ENCODE measurements at regions not wholly inside any gene's neighbourhood (a gene's known extent, or its start where the extent isn't known, plus 50 kb on each side); places are given as distances from the start of the nearest gene placed in this dataset.

DNA sequence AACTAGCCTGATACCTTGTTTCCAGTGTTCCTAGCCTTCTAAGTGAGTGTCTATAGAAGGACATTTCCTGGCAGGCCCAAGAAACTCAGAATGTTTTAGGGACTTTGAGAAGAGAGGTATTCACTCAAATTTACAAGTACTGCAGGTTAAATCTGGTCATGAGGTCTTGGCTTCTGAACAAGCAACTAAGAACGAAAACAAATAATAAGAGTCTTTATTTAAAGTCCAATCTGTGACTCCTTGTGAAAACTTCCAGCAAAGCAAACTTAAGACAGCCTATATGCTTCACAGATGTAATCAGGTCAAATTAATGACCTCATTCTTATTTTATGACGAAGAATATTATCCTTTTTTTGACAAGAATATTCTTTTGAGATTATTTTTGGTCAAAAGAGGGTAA, 79.4 kb upstream of the PRSS16 start:
- CTCF ChIA-PET, result no interaction called here

More for the DNA sequence above, 79.4 kb upstream of the PRSS16 start:
- H3K56ac ChIP-seq (ENCODE audit: extremely low read depth, insufficient read depth, low read length), result peak overlapping the region; percentile 60; the same call in 1 of the 2 replicates
- peak overlapping the region; percentile 72; the same call in 1 of the 2 replicates for H2AK5ac ChIP-seq (ENCODE audit: low read depth, low read length)
- POLR2A ChIA-PET (ENCODE audit: unreplicated experiment), result no interaction called here
- peak overlapping the region; percentile 96 for H2BK20ac ChIP-seq (ENCODE audit: low read depth, low read length)
- no peaks in the 10 kb centered on the region for H3K9me1 ChIP-seq (ENCODE audit: insufficient read depth, low read length)
- WGBS, 2 experiments (ENCODE audit: extremely low coverage in 2 of 2, insufficient read length in 1 of 2), result no CpG with 5 or more reads among the region's 2 CpGs
- DNase-seq (peak; percentile 94), ATAC-seq (ENCODE audit: low read depth) (peak; percentile 84)
- H2BK5ac ChIP-seq (ENCODE audit: low read depth, low read length, poor library complexity, severe bottlenecking), result peak overlapping the region; percentile 100
- peak overlapping the region; percentile 99 for H3K18ac ChIP-seq (ENCODE audit: low read depth, low read length)
- peaks cover 10% of the 10 kb centered on the region for H3K4me1 ChIP-seq (ENCODE audit: control insufficient read depth, insufficient read depth, low read length)
- no peaks in the 10 kb centered on the region for H3K79me1 ChIP-seq (ENCODE audit: low read depth in 1 of 2, low read length in 2 of 2)
- in situ Hi-C loops (cut with MboI; ENCODE audit: low sequenced_read_pairs) (loop anchor here (10.0 kb wide), 1 partner anchor 307 kb away; the partner anchor contains the start of gene ZNF184), dilution Hi-C loops (cut with HindIII; ENCODE audit: low sequenced_read_pairs, unreplicated experiment) (no loop called here), intact Hi-C loops (cut with micrococcal nuclease) (loop anchor here (10.0 kb wide), 1 partner anchor 307 kb away; the partner anchor contains the start of gene ZNF184)
- H3K4ac ChIP-seq (ENCODE audit: low read depth, low read length), result peak overlapping the region; percentile 80; the same call in 1 of the 2 replicates
- H2BK120ac ChIP-seq (ENCODE audit: low read depth, low read length), result peak overlapping the region; percentile 92
- H3K27me3 ChIP-seq (ENCODE audit: control insufficient read depth, insufficient read depth, low read length), result no peaks in the 10 kb centered on the region
- H3K36me3 ChIP-seq (ENCODE audit: control insufficient read depth, insufficient read depth, low read length), result no peaks in the 10 kb centered on the region
- peak overlapping the region; percentile 68; the same call in 1 of the 2 replicates for H4K91ac ChIP-seq (ENCODE audit: insufficient read depth, low read depth, low read length)
- no peaks in the 10 kb centered on the region; the same call in 1 of the 2 replicates for H4K20me1 ChIP-seq (ENCODE audit: insufficient read depth, low read length)
- no peak for TF ChIP-seq CEBPB (IDR thresholded peaks at IDR 0.05; ENCODE audit: low read depth, low read length)
- no peak for TF ChIP-seq POLR2A (IDR thresholded peaks at IDR 0.05; ENCODE audit: low read depth, low read length)
- TF ChIP-seq FOS (IDR thresholded peaks at IDR 0.05; ENCODE audit: low read depth, low read length), result peak; percentile 64; the same call in 1 of the 2 replicates
- no peak for TF ChIP-seq RFX5 (IDR thresholded peaks at IDR 0.05; ENCODE audit: low read depth, low read length)
- no peak for TF ChIP-seq CHD1 (IDR thresholded peaks at IDR 0.05; ENCODE audit: low read depth, low read length)
- peak overlapping the region; percentile 73; the same call in 1 of the 2 replicates for H3K4me2 ChIP-seq (ENCODE audit: low read depth, low read length)
- no peak overlapping the region for H3K4me3 ChIP-seq (ENCODE audit: insufficient read depth, low read depth, low read length)
- no peak overlapping the region for H2AK9ac ChIP-seq (replicated peaks; ENCODE audit: low read depth, low read length, poor library complexity)
- H3K23ac ChIP-seq (ENCODE audit: low read depth, low read length), result peak overlapping the region; percentile 92
- H3K27ac ChIP-seq (ENCODE audit: insufficient read depth, low read length), result peak overlapping the region; percentile 96; the same call in 1 of the 2 replicates
- H4K5ac ChIP-seq (ENCODE audit: low read depth, low read length), result peak overlapping the region; percentile 94; the same call in 1 of the 2 replicates
- H3K9me3 ChIP-seq (ENCODE audit: control insufficient read depth, insufficient read depth, low read length), result no peaks in the 10 kb centered on the region
- peak overlapping the region; percentile 80 for H3K14ac ChIP-seq (replicated peaks; ENCODE audit: low read depth, low read length)
- H4K8ac ChIP-seq (ENCODE audit: low read depth in 2 of 2, low read length in 2 of 2), result peak overlapping the region; percentile 44 to 91
- H2BK15ac ChIP-seq (ENCODE audit: low read depth, low read length), result peak overlapping the region; percentile 89; the same call in 2 of the 3 replicates
- H2AFZ ChIP-seq (replicated peaks; ENCODE audit: low read length, poor library complexity), result no peak overlapping the region
- BruUV-seq (replicated peaks), result no TSS peak
- peak overlapping the region; percentile 42; the same call in 1 of the 2 replicates for H3K9ac ChIP-seq (ENCODE audit: low read depth, low read length)

Measured in IMR-90 (cell line).